Fibroblast of lung (primary cell): ENCODE measurements at regions not wholly inside any gene's neighbourhood (a gene's known extent, or its start where the extent isn't known, plus 50 kb on each side); places are given as distances from the start of the nearest gene placed in this dataset.

Experiments used
- EZH2 ChIP-seq: IDR thresholded peaks from 2 replicates; pipeline ENCODE4 v1.5.1; 2012; ENCODE audit warnings: low read length, control low read depth, mild to moderate bottlenecking; ENCODE audit errors: missing control alignments
- TF ChIP-seq, protein P1 (sequence below), 2 donors: IDR thresholded peaks in 1 of 2; conservative IDR thresholded peaks in 1 of 2; 1 replicate in 1 of 2; 2 replicates in 1 of 2; pipeline ENCODE4 v1.5.1; 2011 to 2012; ENCODE audit warnings: low read length in 2 of 2, control low read depth in 1 of 2, inconsistent platforms in 1 of 2, low read depth in 1 of 2, mild to moderate bottlenecking in 1 of 2

DNA sequence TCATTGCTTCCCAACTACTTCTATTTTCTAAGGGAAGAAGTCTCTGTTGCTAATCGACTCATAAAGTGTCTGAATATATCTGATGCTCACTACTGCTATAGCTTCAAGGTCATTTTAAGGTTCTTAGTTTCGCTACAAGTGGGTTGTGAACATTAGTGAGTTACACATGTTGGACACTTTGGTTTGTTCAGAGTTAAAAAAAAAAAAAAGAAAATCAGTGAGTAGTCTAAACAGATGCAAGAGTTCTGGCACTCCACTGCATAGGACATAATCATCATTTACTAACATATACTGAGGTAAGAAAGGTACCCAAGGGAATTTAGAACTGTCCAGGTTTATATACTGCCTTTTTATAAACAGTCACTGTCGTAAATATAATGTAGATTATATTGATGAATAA, 108.8 kb downstream of the KLF12 start:
- TF ChIP-seq, protein P1, sequence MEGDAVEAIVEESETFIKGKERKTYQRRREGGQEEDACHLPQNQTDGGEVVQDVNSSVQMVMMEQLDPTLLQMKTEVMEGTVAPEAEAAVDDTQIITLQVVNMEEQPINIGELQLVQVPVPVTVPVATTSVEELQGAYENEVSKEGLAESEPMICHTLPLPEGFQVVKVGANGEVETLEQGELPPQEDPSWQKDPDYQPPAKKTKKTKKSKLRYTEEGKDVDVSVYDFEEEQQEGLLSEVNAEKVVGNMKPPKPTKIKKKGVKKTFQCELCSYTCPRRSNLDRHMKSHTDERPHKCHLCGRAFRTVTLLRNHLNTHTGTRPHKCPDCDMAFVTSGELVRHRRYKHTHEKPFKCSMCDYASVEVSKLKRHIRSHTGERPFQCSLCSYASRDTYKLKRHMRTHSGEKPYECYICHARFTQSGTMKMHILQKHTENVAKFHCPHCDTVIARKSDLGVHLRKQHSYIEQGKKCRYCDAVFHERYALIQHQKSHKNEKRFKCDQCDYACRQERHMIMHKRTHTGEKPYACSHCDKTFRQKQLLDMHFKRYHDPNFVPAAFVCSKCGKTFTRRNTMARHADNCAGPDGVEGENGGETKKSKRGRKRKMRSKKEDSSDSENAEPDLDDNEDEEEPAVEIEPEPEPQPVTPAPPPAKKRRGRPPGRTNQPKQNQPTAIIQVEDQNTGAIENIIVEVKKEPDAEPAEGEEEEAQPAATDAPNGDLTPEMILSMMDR (conservative IDR thresholded peaks at IDR 0.05 in 1 of 2, IDR thresholded peaks at IDR 0.05 in 1 of 2; ENCODE audit: low read depth in 1 of 2, low read length in 2 of 2) = no peak
- no peak for TF ChIP-seq EZH2
